GM23338 (cell line): ENCODE measurements at regions not wholly inside any gene's neighbourhood (a gene's known extent, or its start where the extent isn't known, plus 50 kb on each side); places are given as distances from the start of the nearest gene placed in this dataset.

Experiments used
- ATAC-seq: fragments of 200-7000 bp; cut with Tn5 transposase; 3 replicates; pipeline ENCODE4 v1.9.1; 2020
- DNase-seq: peaks from one replicate; pipeline ENCODE4 v3.0.0-alpha.2; 2015; ENCODE audit warnings: low spot score
- H2AFZ ChIP-seq: fragments of 200-600 bp; sonication (generic); 2 replicates; pipeline ENCODE4 v1.8.0; 2016; ENCODE audit warnings: antibody characterized with exemption, mild to moderate bottlenecking, moderate library complexity
- H3F3A ChIP-seq: fragments of 200-600 bp; sonication (generic); replicated peaks from 2 replicates; pipeline ENCODE4 v1.8.0; 2017; ENCODE audit warnings: antibody characterized with exemption, mixed run types, low read depth
- H3K27ac ChIP-seq: fragments of 200-600 bp; sonication (generic); 2 replicates; pipeline ENCODE4 v1.6.1; 2016; ENCODE audit warnings: low read depth
- H3K27me3 ChIP-seq: fragments of 200-600 bp; sonication (generic); 2 replicates; pipeline ENCODE4 v1.8.0; 2016; ENCODE audit warnings: mild to moderate bottlenecking, mixed run types, moderate library complexity; ENCODE audit not compliant: insufficient read depth
- H3K36me3 ChIP-seq: fragments of 200-600 bp; sonication (generic); 2 replicates; pipeline ENCODE4 v1.8.0; 2016; ENCODE audit warnings: mild to moderate bottlenecking; ENCODE audit not compliant: insufficient read depth
- H3K4me1 ChIP-seq: fragments of 200-600 bp; sonication (generic); 2 replicates; pipeline ENCODE4 v1.8.0; 2016; ENCODE audit warnings: mild to moderate bottlenecking, moderate library complexity; ENCODE audit not compliant: insufficient read depth
- H3K4me2 ChIP-seq: fragments of 200-600 bp; sonication (generic); 2 replicates; pipeline ENCODE4 v1.7.1; 2017; ENCODE audit warnings: mixed run types
- H3K4me3 ChIP-seq: fragments of 200-600 bp; sonication (generic); 2 replicates; pipeline ENCODE4 v1.6.1; 2016; ENCODE audit warnings: mixed run types
- H3K79me2 ChIP-seq: fragments of 200-600 bp; sonication (generic); replicated peaks from 2 replicates; pipeline ENCODE4 v1.8.0; 2017; ENCODE audit warnings: mild to moderate bottlenecking; ENCODE audit not compliant: insufficient read depth
- H3K9me2 ChIP-seq: fragments of 200-600 bp; sonication (generic); 2 replicates; pipeline ENCODE4 v1.8.0; 2017; ENCODE audit not compliant: insufficient read depth
- H4K20me1 ChIP-seq: fragments of 200-600 bp; sonication (generic); replicated peaks from 2 replicates; pipeline ENCODE4 v1.8.0; 2017; ENCODE audit warnings: mild to moderate bottlenecking; ENCODE audit not compliant: insufficient read depth
- H3K27ac Mint-ChIP-seq: 2 replicates; pipeline ENCODE4 v1.8.0; 2020; ENCODE audit warnings: inconsistent platforms, mild to moderate bottlenecking, moderate library complexity, mixed read lengths
- H3K27me3 Mint-ChIP-seq: 3 replicates; pipeline ENCODE4 v1.8.0; 2022; ENCODE audit warnings: low read depth, mild to moderate bottlenecking, moderate library complexity, mixed read lengths, inconsistent platforms; ENCODE audit not compliant: insufficient read depth, poor library complexity
- H3K36me3 Mint-ChIP-seq: 3 replicates; pipeline ENCODE4 v1.8.0; 2021; ENCODE audit warnings: low read depth, mild to moderate bottlenecking, inconsistent platforms, moderate library complexity, mixed read lengths
- H3K4me1 Mint-ChIP-seq: 3 replicates; pipeline ENCODE4 v1.8.0; 2020; ENCODE audit warnings: mild to moderate bottlenecking, inconsistent platforms, mixed read lengths
- H3K4me3 Mint-ChIP-seq: 3 replicates; pipeline ENCODE4 v1.8.0; 2021; ENCODE audit warnings: moderate library complexity, mild to moderate bottlenecking, inconsistent platforms, mixed read lengths
- H3K9me3 Mint-ChIP-seq: 3 replicates; pipeline ENCODE4 v1.8.0; 2020; ENCODE audit warnings: moderate library complexity, mild to moderate bottlenecking, inconsistent platforms, mixed read lengths
- CREB1 ChIP-seq: fragments of 250-450 bp; sonication (Bioruptor Pico); IDR thresholded peaks from 2 replicates; pipeline ENCODE4 v1.5.0; 2020; ENCODE audit warnings: low read depth, mild to moderate bottlenecking, moderate library complexity
- ETS1 ChIP-seq: IDR thresholded peaks from 2 replicates; pipeline ENCODE4 v1.6.1; 2016; ENCODE audit warnings: antibody characterized with exemption
- POLR2AphosphoS5 ChIP-seq: IDR thresholded peaks from 2 replicates; pipeline ENCODE4 v1.6.1; 2016; ENCODE audit warnings: antibody characterized with exemption, low read depth
- REST ChIP-seq: IDR thresholded peaks from one replicate; pipeline ENCODE4 v1.6.1; 2018; ENCODE audit warnings: antibody characterized with exemption; ENCODE audit not compliant: unreplicated experiment
- STAT1 ChIP-seq: IDR thresholded peaks from one replicate; pipeline ENCODE4 v1.6.1; 2016; ENCODE audit warnings: antibody characterized with exemption; ENCODE audit not compliant: unreplicated experiment
- ZNF114 ChIP-seq: fragments of 250-450 bp; sonication (Bioruptor Pico); IDR thresholded peaks from 2 replicates; pipeline ENCODE4 v1.5.0; 2020; ENCODE audit warnings: mild to moderate bottlenecking, moderate library complexity
- ZNF462 ChIP-seq: fragments of 250-450 bp; sonication (Bioruptor Pico); IDR thresholded peaks from 2 replicates; pipeline ENCODE4 v1.5.0; 2020; ENCODE audit warnings: mild to moderate bottlenecking, moderate library complexity

- TF ChIP-seq ZNF462 (CRISPR knock-in tag) (no peak), ETS1 (no peak), STAT1 (no peak)
These were observed 620.7 kb upstream of the ALCAM start (continued) for GRCh38 chr3:104746056-104746455.

- Mint-ChIP-seq H3K9me3 (no peaks in the 10 kb centered on the region), H3K4me1 (no peaks in the 10 kb centered on the region), H3K36me3 (no peaks in the 10 kb centered on the region), H3K27ac (no peak overlapping the region), H3K27me3 (no peaks in the 10 kb centered on the region), H3K4me3 (no peak overlapping the region)
- no peaks in the 10 kb centered on the region for H3K4me1 ChIP-seq
- peaks cover 10% of the 10 kb centered on the region; the same call in 1 of the 2 replicates for H3K9me2 ChIP-seq
- TF ChIP-seq REST (no peak), CREB1 (CRISPR knock-in tag) (no peak), STAT1 (no peak), ZNF114 (no peak), POLR2AphosphoS5 (no peak)
- no peaks in the 10 kb centered on the region for H4K20me1 ChIP-seq
- DNase-seq (no peak), ATAC-seq (no peak)
- no peak overlapping the region for H2AFZ ChIP-seq
- H3K27me3 ChIP-seq: no peaks in the 10 kb centered on the region
- no peaks in the 10 kb centered on the region for H3F3A ChIP-seq
- no peak overlapping the region for H3K4me3 ChIP-seq
- H3K27ac ChIP-seq: no peak overlapping the region
- H3K4me2 ChIP-seq: no peak overlapping the region
- no peaks in the 10 kb centered on the region for H3K36me3 ChIP-seq
- no peaks in the 10 kb centered on the region for H3K79me2 ChIP-seq
These were observed 616.1 kb upstream of the ALCAM start for GRCh38 chr3:104750581-104750980.
